Osteocyte (in vitro differentiated cells): ENCODE measurements at regions not wholly inside any gene's neighbourhood (a gene's known extent, or its start where the extent isn't known, plus 50 kb on each side); places are given as distances from the start of the nearest gene placed in this dataset.

ENCODE experiments used
- DNase-seq: peaks from one replicate; pipeline ENCODE4 v3.0.0; 2021; ENCODE audit warnings: mixed read lengths; ENCODE audit not compliant: unreplicated experiment; ENCODE audit errors: extremely low spot score
- H3K27ac Mint-ChIP-seq: one replicate; pipeline ENCODE4 v1.8.0; 2021; ENCODE audit warnings: mild to moderate bottlenecking, mixed read lengths; ENCODE audit not compliant: unreplicated experiment
- H3K27me3 Mint-ChIP-seq: one replicate; pipeline ENCODE4 v1.8.0; 2021; ENCODE audit warnings: mixed read lengths; ENCODE audit not compliant: unreplicated experiment
- H3K36me3 Mint-ChIP-seq: one replicate; pipeline ENCODE4 v1.8.0; 2021; ENCODE audit warnings: mixed read lengths; ENCODE audit not compliant: unreplicated experiment
- H3K4me1 Mint-ChIP-seq: one replicate; pipeline ENCODE4 v1.8.0; 2021; ENCODE audit warnings: mixed read lengths; ENCODE audit not compliant: unreplicated experiment
- H3K4me3 Mint-ChIP-seq: one replicate; pipeline ENCODE4 v1.8.0; 2021; ENCODE audit warnings: mild to moderate bottlenecking, moderate library complexity, mixed read lengths; ENCODE audit not compliant: unreplicated experiment
- H3K9me3 Mint-ChIP-seq: one replicate; pipeline ENCODE4 v1.8.0; 2021; ENCODE audit warnings: mixed read lengths; ENCODE audit not compliant: unreplicated experiment
- TF ChIP-seq, protein P1 (sequence below): fragments of 200-600 bp; sonication (generic); IDR thresholded peaks from 2 replicates; pipeline ENCODE4 v1.5.0; 2021; ENCODE audit warnings: antibody characterized with exemption, mild to moderate bottlenecking, moderate library complexity

DNA sequence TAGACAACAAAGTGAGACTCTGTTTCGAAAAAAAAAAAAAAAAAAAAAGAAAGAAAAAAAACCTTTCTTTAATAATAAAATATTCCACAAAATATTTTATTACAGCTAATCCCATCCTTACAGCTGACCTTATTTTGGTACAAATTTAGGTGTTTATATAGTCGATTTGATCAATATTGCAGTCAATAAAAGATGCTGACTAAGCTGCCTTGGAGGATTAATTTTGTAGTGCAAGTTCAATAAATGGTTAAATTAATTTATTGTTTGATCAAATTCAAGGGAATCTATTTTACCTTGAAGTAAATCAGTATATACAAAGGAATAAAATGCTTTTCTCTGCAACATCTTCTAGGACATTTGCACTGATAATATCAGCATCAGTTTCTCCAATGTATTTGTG is 1764.3 kb downstream of the NCAM2 start:
- Mint-ChIP-seq H3K36me3 (no peaks in the 10 kb centered on the region), H3K27ac (no peak overlapping the region), H3K27me3 (no peaks in the 10 kb centered on the region), H3K9me3 (no peaks in the 10 kb centered on the region), H3K4me3 (no peak overlapping the region), H3K4me1 (no peaks in the 10 kb centered on the region)
- no peak for DNase-seq
- TF ChIP-seq, protein P1, sequence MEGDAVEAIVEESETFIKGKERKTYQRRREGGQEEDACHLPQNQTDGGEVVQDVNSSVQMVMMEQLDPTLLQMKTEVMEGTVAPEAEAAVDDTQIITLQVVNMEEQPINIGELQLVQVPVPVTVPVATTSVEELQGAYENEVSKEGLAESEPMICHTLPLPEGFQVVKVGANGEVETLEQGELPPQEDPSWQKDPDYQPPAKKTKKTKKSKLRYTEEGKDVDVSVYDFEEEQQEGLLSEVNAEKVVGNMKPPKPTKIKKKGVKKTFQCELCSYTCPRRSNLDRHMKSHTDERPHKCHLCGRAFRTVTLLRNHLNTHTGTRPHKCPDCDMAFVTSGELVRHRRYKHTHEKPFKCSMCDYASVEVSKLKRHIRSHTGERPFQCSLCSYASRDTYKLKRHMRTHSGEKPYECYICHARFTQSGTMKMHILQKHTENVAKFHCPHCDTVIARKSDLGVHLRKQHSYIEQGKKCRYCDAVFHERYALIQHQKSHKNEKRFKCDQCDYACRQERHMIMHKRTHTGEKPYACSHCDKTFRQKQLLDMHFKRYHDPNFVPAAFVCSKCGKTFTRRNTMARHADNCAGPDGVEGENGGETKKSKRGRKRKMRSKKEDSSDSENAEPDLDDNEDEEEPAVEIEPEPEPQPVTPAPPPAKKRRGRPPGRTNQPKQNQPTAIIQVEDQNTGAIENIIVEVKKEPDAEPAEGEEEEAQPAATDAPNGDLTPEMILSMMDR, result no peak

DNA sequence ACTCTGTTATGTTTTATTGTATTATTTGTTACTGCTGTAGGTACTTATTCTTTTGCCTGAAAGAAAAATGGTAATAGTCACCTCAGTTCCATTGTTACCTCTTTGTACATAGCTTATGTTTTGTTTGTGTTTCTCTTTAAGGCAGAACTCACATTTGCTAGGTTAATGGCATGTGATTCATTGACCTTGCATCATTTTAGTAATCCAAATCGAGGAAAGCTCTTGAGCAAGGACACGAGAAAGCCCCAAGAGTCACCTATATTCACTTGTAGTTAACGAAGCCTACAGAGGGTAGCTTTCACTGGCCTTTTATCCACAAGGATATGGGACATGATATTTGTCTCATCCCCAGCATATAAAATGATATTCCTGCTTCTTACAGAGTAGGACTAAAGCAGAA is 1765.2 kb downstream of the NCAM2 start:
- H3K36me3 Mint-ChIP-seq, result no peaks in the 10 kb centered on the region
- H3K4me3 Mint-ChIP-seq, result no peak overlapping the region
- no peaks in the 10 kb centered on the region for H3K9me3 Mint-ChIP-seq
- TF ChIP-seq, protein P1, result no peak
- H3K27ac Mint-ChIP-seq, result no peak overlapping the region
- no peak for DNase-seq
- H3K4me1 Mint-ChIP-seq, result no peaks in the 10 kb centered on the region
- H3K27me3 Mint-ChIP-seq, result no peaks in the 10 kb centered on the region

DNA sequence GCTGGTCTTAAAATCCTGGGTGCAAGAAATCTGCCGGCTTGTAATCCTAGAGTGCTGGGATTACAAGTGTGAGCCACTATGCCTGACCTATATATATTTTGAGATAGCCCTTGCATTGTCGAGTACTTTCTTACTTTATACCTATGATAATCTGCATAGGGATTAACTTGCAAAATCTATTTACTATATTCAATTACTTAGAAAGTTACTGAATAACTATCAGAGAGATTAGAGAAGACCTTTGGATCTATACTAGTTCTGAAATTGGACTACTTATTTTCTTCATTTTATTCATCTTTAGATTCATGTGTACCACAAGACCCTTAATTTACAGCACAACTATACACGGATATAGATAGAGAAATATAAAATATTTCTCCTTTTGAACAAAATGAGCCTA is 1766.0 kb downstream of the NCAM2 start:
- no peak overlapping the region for H3K27ac Mint-ChIP-seq
- no peak for DNase-seq
- no peak overlapping the region for H3K4me3 Mint-ChIP-seq
- H3K9me3 Mint-ChIP-seq, result no peaks in the 10 kb centered on the region
- no peaks in the 10 kb centered on the region for H3K36me3 Mint-ChIP-seq
- no peaks in the 10 kb centered on the region for H3K27me3 Mint-ChIP-seq
- no peaks in the 10 kb centered on the region for H3K4me1 Mint-ChIP-seq
- TF ChIP-seq, protein P1, result no peak

DNA sequence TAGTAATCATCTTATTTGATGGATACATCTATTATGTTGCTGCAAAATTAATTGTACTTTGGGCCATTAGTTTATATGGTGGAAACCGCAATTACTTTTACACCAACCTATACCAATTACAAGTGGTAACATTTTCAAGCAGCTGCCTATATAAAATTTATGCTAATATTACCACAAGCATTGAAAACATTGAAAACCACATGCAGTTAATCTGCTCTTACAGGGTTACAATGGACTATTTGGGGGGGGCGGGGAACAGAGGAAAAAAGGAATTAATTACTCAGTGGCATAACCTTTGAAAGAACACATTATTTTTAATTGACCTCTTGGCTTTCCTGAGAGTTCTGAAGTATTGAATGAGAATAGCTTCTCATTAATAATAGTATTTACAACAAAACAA is 1793.2 kb downstream of the NCAM2 start:
- no peaks in the 10 kb centered on the region for H3K4me1 Mint-ChIP-seq
- H3K36me3 Mint-ChIP-seq, result no peaks in the 10 kb centered on the region
- no peaks in the 10 kb centered on the region for H3K9me3 Mint-ChIP-seq
- no peak overlapping the region for H3K4me3 Mint-ChIP-seq
- no peaks in the 10 kb centered on the region for H3K27me3 Mint-ChIP-seq
- TF ChIP-seq, protein P1, result no peak
- no peak overlapping the region for H3K27ac Mint-ChIP-seq
- DNase-seq, result no peak

DNA sequence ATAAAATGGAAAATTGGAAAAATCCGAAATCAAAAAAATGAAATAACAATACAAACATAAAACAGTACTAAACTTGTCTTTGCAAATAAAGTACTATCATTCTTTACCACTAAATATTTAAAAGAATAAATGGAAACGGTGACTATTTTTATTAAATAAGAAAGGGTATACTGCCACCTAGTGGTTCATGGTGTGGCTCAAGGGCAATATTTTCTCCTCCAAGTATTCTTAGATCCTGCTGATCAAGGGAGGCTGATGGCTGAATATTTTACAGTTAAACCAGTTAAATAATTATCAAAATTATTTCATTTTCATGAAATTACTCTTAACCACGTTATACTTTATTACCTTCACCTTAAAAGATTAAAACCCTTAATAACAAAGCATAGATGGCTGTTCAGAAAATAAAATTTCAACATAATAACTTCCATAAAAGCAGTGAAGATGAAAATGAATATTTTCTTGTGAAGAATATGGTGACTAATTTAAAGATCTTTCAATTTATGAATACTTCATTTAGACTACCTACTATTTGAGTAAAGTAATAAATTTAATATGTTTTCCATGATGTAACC is 1793.9 kb downstream of the NCAM2 start:
- no peaks in the 10 kb centered on the region for H3K4me1 Mint-ChIP-seq
- no peaks in the 10 kb centered on the region for H3K36me3 Mint-ChIP-seq
- TF ChIP-seq, protein P1, result peak; percentile 77
- H3K27me3 Mint-ChIP-seq, result no peaks in the 10 kb centered on the region
- H3K27ac Mint-ChIP-seq, result no peak overlapping the region
- no peak overlapping the region for H3K4me3 Mint-ChIP-seq
- DNase-seq, result no peak
- no peaks in the 10 kb centered on the region for H3K9me3 Mint-ChIP-seq
